NCI-H1105 treated with DMSO at 0.1 percent for 48 hours (cell line): ENCODE measurements at regions not wholly inside any gene's neighbourhood (a gene's known extent, or its start where the extent isn't known, plus 50 kb on each side); places are given as distances from the start of the nearest gene placed in this dataset.

Experiments
- DNase-seq: peaks from one replicate; lab custom pipeline; 2025; lab: John Stamatoyannopoulos, UW

- peak; percentile 66 for DNase-seq
These were observed 734.3 kb downstream of the BRD1 start for GRCh38 chr22:49093192-49093880.

GRCh38 chr22:49092716-49093115 is 735.0 kb downstream of the BRD1 start:
- no peak for DNase-seq

GRCh38 chr22:49091917-49092545 is 735.6 kb downstream of the BRD1 start:
- no peak for DNase-seq

- no peak for DNase-seq
These were observed 736.2 kb downstream of the BRD1 start for GRCh38 chr22:49091451-49091850.

- DNase-seq, result no peak
These were observed 736.9 kb downstream of the BRD1 start for GRCh38 chr22:49090853-49091135.

- no peak for DNase-seq
These were observed 737.4 kb downstream of the BRD1 start for GRCh38 chr22:49090061-49090852.

- DNase-seq, result no peak
These were observed 738.6 kb downstream of the BRD1 start for GRCh38 chr22:49088801-49089791.

- DNase-seq, result no peak
These were observed 739.7 kb downstream of the BRD1 start for GRCh38 chr22:49087716-49088601.

- no peak for DNase-seq
These were observed 740.5 kb downstream of the BRD1 start for GRCh38 chr22:49087198-49087597.

GRCh38 chr22:49086606-49087157 is 741.0 kb downstream of the BRD1 start:
- no peak for DNase-seq

- DNase-seq, result no peak
These were observed 741.5 kb downstream of the BRD1 start for GRCh38 chr22:49086181-49086580.

- DNase-seq, result peak; percentile 3
These were observed 743.5 kb downstream of the BRD1 start for GRCh38 chr22:49084206-49084605.

- DNase-seq, result no peak
These were observed 744.1 kb downstream of the BRD1 start for GRCh38 chr22:49083607-49084006.

- DNase-seq, result no peak
These were observed 745.2 kb downstream of the BRD1 start for GRCh38 chr22:49082451-49082850.

- DNase-seq, result no peak
These were observed 745.7 kb downstream of the BRD1 start for GRCh38 chr22:49081926-49082325.

GRCh38 chr22:49081261-49081666 is 746.4 kb downstream of the BRD1 start:
- no peak for DNase-seq

GRCh38 chr22:49080631-49081030 is 747.0 kb downstream of the BRD1 start:
- no peak for DNase-seq

- no peak for DNase-seq
These were observed 747.8 kb downstream of the BRD1 start for GRCh38 chr22:49079743-49080500.

- no peak for DNase-seq
These were observed 748.5 kb downstream of the BRD1 start for GRCh38 chr22:49079027-49079725.
